ENCODE measurements at regions not wholly inside any gene's neighbourhood (a gene's known extent, or its start where the extent isn't known, plus 50 kb on each side); places are given as distances from the start of the nearest gene placed in this dataset.

DNA sequence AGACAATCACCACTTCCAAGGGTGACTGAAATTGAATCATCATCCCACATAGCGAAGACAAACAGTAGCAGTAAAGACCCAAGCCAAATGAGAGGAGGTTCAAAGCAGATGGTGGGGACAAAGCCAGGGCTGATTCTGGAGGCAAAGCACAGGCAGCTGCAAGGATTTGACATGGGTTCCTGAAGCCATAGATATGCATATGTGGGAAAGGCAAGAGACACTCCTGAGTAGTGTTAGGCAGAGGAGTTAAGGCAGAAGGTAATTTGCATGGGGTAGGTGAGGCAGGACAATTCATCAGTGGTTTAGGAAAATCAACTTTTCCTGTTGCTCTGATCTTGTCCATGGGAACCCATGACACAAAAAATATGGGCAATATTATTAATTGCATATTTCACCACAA is 462.8 kb downstream of the FAM181B start:
- Histone ChIP-seq H3K4me1 (ENCODE audit: insufficient read depth, low read length, severe bottlenecking) (no peaks in the 10 kb centered on the region), H2AFZ (ENCODE audit: low read length) (no peak overlapping the region), H3K36me3 (ENCODE audit: insufficient read depth, low read length) (no peaks in the 10 kb centered on the region), H4K20me1 (ENCODE audit: insufficient read depth, low read length) (no peaks in the 10 kb centered on the region), H3K9ac (ENCODE audit: low read length) (no peak overlapping the region), H3K4me3 (ENCODE audit: low read depth, low read length, poor library complexity, severe bottlenecking) (no peak overlapping the region), H3K9me2 (ENCODE audit: low read depth, low read length) (no peaks in the 10 kb centered on the region), H3K27ac (ENCODE audit: low read depth, low read length, poor library complexity, severe bottlenecking) (no peak overlapping the region), H3K4me2 (ENCODE audit: low read length) (no peak overlapping the region), H3K27me3 (ENCODE audit: insufficient read depth, low read length) (no peaks in the 10 kb centered on the region), H3K9me3 (ENCODE audit: low read length) (no peaks in the 10 kb centered on the region), H3K79me2 (ENCODE audit: insufficient read depth, low read length) (no peaks in the 10 kb centered on the region), H3F3A (ENCODE audit: insufficient read depth, low read length) (no peaks in the 10 kb centered on the region)
- no peak for TF ChIP-seq EZH2 (IDR thresholded peaks at IDR 0.05; ENCODE audit: borderline replicate concordance, low read length)
- TF ChIP-seq, protein P1, sequence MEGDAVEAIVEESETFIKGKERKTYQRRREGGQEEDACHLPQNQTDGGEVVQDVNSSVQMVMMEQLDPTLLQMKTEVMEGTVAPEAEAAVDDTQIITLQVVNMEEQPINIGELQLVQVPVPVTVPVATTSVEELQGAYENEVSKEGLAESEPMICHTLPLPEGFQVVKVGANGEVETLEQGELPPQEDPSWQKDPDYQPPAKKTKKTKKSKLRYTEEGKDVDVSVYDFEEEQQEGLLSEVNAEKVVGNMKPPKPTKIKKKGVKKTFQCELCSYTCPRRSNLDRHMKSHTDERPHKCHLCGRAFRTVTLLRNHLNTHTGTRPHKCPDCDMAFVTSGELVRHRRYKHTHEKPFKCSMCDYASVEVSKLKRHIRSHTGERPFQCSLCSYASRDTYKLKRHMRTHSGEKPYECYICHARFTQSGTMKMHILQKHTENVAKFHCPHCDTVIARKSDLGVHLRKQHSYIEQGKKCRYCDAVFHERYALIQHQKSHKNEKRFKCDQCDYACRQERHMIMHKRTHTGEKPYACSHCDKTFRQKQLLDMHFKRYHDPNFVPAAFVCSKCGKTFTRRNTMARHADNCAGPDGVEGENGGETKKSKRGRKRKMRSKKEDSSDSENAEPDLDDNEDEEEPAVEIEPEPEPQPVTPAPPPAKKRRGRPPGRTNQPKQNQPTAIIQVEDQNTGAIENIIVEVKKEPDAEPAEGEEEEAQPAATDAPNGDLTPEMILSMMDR (IDR thresholded peaks at IDR 0.05; ENCODE audit: low read length): no peak

DNA sequence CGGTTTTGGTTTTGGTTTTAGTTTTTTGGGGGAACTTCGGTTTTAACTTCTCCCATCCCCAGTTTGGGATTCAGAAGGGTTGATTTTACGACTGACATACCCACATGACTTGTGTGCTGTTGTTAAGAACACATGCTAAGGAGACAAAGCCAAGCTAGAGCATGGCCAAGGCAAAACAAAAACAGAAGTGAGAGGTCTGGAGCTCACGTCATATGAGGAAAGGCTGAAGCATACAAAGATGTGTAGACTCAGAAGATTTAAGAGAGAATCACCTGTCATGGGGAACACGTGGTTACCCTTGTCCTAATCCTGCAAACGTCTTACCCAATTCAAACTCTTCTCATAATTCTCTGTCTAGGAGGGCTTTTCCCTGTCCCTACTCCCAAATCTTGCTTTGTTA is 465.0 kb downstream of the FAM181B start:
- Histone ChIP-seq H3K9me2 (ENCODE audit: low read depth, low read length) (no peaks in the 10 kb centered on the region), H3F3A (ENCODE audit: insufficient read depth, low read length) (no peaks in the 10 kb centered on the region), H3K79me2 (ENCODE audit: insufficient read depth, low read length) (no peaks in the 10 kb centered on the region), H3K9ac (ENCODE audit: low read length) (no peak overlapping the region), H4K20me1 (ENCODE audit: insufficient read depth, low read length) (no peaks in the 10 kb centered on the region), H3K4me1 (ENCODE audit: insufficient read depth, low read length, severe bottlenecking) (no peaks in the 10 kb centered on the region), H3K27me3 (ENCODE audit: insufficient read depth, low read length) (no peaks in the 10 kb centered on the region), H3K36me3 (ENCODE audit: insufficient read depth, low read length) (no peaks in the 10 kb centered on the region), H3K4me2 (ENCODE audit: low read length) (no peak overlapping the region), H3K9me3 (ENCODE audit: low read length) (no peaks in the 10 kb centered on the region), H2AFZ (ENCODE audit: low read length) (no peak overlapping the region), H3K4me3 (ENCODE audit: low read depth, low read length, poor library complexity, severe bottlenecking) (no peak overlapping the region), H3K27ac (ENCODE audit: low read depth, low read length, poor library complexity, severe bottlenecking) (no peak overlapping the region)
- TF ChIP-seq, protein P1 (IDR thresholded peaks at IDR 0.05; ENCODE audit: low read length): no peak
- TF ChIP-seq EZH2 (IDR thresholded peaks at IDR 0.05; ENCODE audit: borderline replicate concordance, low read length): no peak

GRCh38 chr11:82267186-82267585 is 466.5 kb downstream of the FAM181B start:
- H3K9me2 ChIP-seq (ENCODE audit: low read depth, low read length): no peaks in the 10 kb centered on the region
- no peak for TF ChIP-seq EZH2 (IDR thresholded peaks at IDR 0.05; ENCODE audit: borderline replicate concordance, low read length)
- TF ChIP-seq, protein P1 (IDR thresholded peaks at IDR 0.05; ENCODE audit: low read length): no peak
- no peak overlapping the region for H3K4me3 ChIP-seq (ENCODE audit: low read depth, low read length, poor library complexity, severe bottlenecking)
- H3K4me1 ChIP-seq (ENCODE audit: insufficient read depth, low read length, severe bottlenecking): no peaks in the 10 kb centered on the region
- H3K36me3 ChIP-seq (ENCODE audit: insufficient read depth, low read length): no peaks in the 10 kb centered on the region
- H3K9me3 ChIP-seq (ENCODE audit: low read length): no peaks in the 10 kb centered on the region
- no peak overlapping the region for H3K4me2 ChIP-seq (ENCODE audit: low read length)
- no peaks in the 10 kb centered on the region for H3F3A ChIP-seq (ENCODE audit: insufficient read depth, low read length)
- no peaks in the 10 kb centered on the region for H4K20me1 ChIP-seq (ENCODE audit: insufficient read depth, low read length)
- H3K79me2 ChIP-seq (ENCODE audit: insufficient read depth, low read length): no peaks in the 10 kb centered on the region
- H3K27me3 ChIP-seq (ENCODE audit: insufficient read depth, low read length): no peaks in the 10 kb centered on the region
- no peak overlapping the region for H2AFZ ChIP-seq (ENCODE audit: low read length)
- H3K9ac ChIP-seq (ENCODE audit: low read length): no peak overlapping the region
- no peak overlapping the region for H3K27ac ChIP-seq (ENCODE audit: low read depth, low read length, poor library complexity, severe bottlenecking)

Measured in OCI-LY1 (cell line).